Keratinocyte (primary cell): ENCODE measurements at regions not wholly inside any gene's neighbourhood (a gene's known extent, or its start where the extent isn't known, plus 50 kb on each side); places are given as distances from the start of the nearest gene placed in this dataset.

ENCODE experiments used
- DNase-seq: peaks from one replicate; pipeline ENCODE4 v3.0.0-alpha.2; 2011; ENCODE audit warnings: low read depth, missing footprints, low spot score
- FAIRE-seq: peaks from 2 replicates; lab custom pipeline; 2011; peaks lifted over from hg19 to GRCh38; lab: Jason Lieb, UNC
- H2AFZ ChIP-seq: 2 replicates; pipeline ENCODE4 v1.6.0; 2012; ENCODE audit warnings: low read length, control low read depth, inconsistent platforms; ENCODE audit not compliant: control insufficient read depth
- H3K27ac ChIP-seq: 2 replicates; pipeline ENCODE4 v1.5.1; 2011; ENCODE audit warnings: low read length; ENCODE audit not compliant: control insufficient read depth, insufficient read depth
- H3K27me3 ChIP-seq: 3 replicates; pipeline ENCODE4 v1.6.0; 2011; ENCODE audit warnings: low read length; ENCODE audit not compliant: control insufficient read depth, insufficient read depth; ENCODE audit errors: extremely low read depth
- H3K36me3 ChIP-seq, 2 experiments: 2 replicates in 1 of 2; 3 replicates in 1 of 2; pipeline ENCODE4 v1.5.1; 2011; ENCODE audit warnings: low read length in 2 of 2, mild to moderate bottlenecking in 1 of 2; ENCODE audit not compliant: control insufficient read depth in 2 of 2, insufficient read depth in 2 of 2; ENCODE audit errors: extremely low read depth in 1 of 2
- H3K4me1 ChIP-seq: 3 replicates; pipeline ENCODE4 v1.5.1; 2011; ENCODE audit warnings: low read length; ENCODE audit not compliant: control insufficient read depth, insufficient read depth; ENCODE audit errors: extremely low read depth
- H3K4me2 ChIP-seq: 3 replicates; pipeline ENCODE4 v1.6.0; 2011; ENCODE audit warnings: low read depth, low read length; ENCODE audit not compliant: control insufficient read depth, insufficient read depth; ENCODE audit errors: extremely low read depth
- H3K4me3 ChIP-seq, 3 experiments: fragments of 200-600 bp in 1 of 3; sonication (generic) in 1 of 3; 2 replicates in 2 of 3; 3 replicates in 1 of 3; pipeline ENCODE4 v1.5.1; 2011 to 2016; ENCODE audit warnings: low read length in 3 of 3, mild to moderate bottlenecking in 3 of 3, control low read depth in 2 of 3, inconsistent platforms in 1 of 3, low read depth in 1 of 3, mixed read lengths in 1 of 3, mixed run types in 1 of 3, moderate library complexity in 1 of 3; ENCODE audit not compliant: control insufficient read depth in 2 of 3, insufficient read depth in 2 of 3; ENCODE audit errors: extremely low read depth in 1 of 3
- H3K79me2 ChIP-seq: 2 replicates; pipeline ENCODE4 v1.6.0; 2012; ENCODE audit warnings: low read length; ENCODE audit not compliant: control insufficient read depth, insufficient read depth
- H3K9ac ChIP-seq: 3 replicates; pipeline ENCODE4 v1.6.0; 2011; ENCODE audit warnings: low read length; ENCODE audit not compliant: control insufficient read depth, insufficient read depth; ENCODE audit errors: extremely low read depth
- H3K9me1 ChIP-seq: 3 replicates; pipeline ENCODE4 v1.6.0; 2011; ENCODE audit warnings: low read length; ENCODE audit not compliant: control insufficient read depth, insufficient read depth; ENCODE audit errors: extremely low read depth
- H3K9me3 ChIP-seq: 2 replicates; pipeline ENCODE4 v1.5.1; 2012; ENCODE audit warnings: low read depth, low read length; ENCODE audit not compliant: control insufficient read depth
- H4K20me1 ChIP-seq: 3 replicates; pipeline ENCODE4 v1.6.0; 2011; ENCODE audit warnings: low read length; ENCODE audit not compliant: control insufficient read depth, insufficient read depth; ENCODE audit errors: extremely low read depth
- EZH2 ChIP-seq: IDR thresholded peaks from one replicate; pipeline ENCODE4 v1.6.1; 2012; ENCODE audit warnings: inconsistent platforms, mild to moderate bottlenecking, low read length, moderate library complexity
- dilution Hi-C: fragments of 300-500 bp; cut with MboI; formaldehyde crosslinking; loops from one replicate; pipeline ENCODE4 v1.7.0; 2020; ENCODE audit warnings: low sequenced_read_pairs; ENCODE audit not compliant: extremely low pct_ligation_motif_present
- TF ChIP-seq, protein P1 (sequence below), 3 experiments: IDR thresholded peaks in 1 of 3; conservative IDR thresholded peaks in 1 of 3; optimal IDR thresholded peaks in 1 of 3; 2 replicates in 2 of 3; 3 replicates in 1 of 3; pipeline versions ENCODE3 to v1.5.1; 2011; ENCODE audit warnings: low read length in 3 of 3, mild to moderate bottlenecking in 3 of 3, moderate library complexity in 2 of 3, control low read depth in 1 of 3, inconsistent platforms in 1 of 3; ENCODE audit not compliant: insufficient read depth in 2 of 3; ENCODE audit errors: extremely low read depth in 1 of 3

GRCh38 chr12:63018273-63018672, 83.3 kb upstream of the PPM1H start:
- H3K9me3 ChIP-seq = no peaks in the 10 kb centered on the region
- no peaks in the 10 kb centered on the region for H3K4me1 ChIP-seq
- DNase-seq (no peak), FAIRE-seq (no peak)
- no peaks in the 10 kb centered on the region for H3K36me3 ChIP-seq
- H4K20me1 ChIP-seq = no peaks in the 10 kb centered on the region
- dilution Hi-C loops = no loop called here
- no peaks in the 10 kb centered on the region for H3K79me2 ChIP-seq
- H3K4me3 ChIP-seq = no peak overlapping the region
- no peak overlapping the region for H3K27ac ChIP-seq
- H2AFZ ChIP-seq = no peak overlapping the region
- H3K4me2 ChIP-seq = no peak overlapping the region
- no peaks in the 10 kb centered on the region for H3K9me1 ChIP-seq
- H3K27me3 ChIP-seq = no peaks in the 10 kb centered on the region
- no peak for TF ChIP-seq EZH2
- TF ChIP-seq, protein P1, sequence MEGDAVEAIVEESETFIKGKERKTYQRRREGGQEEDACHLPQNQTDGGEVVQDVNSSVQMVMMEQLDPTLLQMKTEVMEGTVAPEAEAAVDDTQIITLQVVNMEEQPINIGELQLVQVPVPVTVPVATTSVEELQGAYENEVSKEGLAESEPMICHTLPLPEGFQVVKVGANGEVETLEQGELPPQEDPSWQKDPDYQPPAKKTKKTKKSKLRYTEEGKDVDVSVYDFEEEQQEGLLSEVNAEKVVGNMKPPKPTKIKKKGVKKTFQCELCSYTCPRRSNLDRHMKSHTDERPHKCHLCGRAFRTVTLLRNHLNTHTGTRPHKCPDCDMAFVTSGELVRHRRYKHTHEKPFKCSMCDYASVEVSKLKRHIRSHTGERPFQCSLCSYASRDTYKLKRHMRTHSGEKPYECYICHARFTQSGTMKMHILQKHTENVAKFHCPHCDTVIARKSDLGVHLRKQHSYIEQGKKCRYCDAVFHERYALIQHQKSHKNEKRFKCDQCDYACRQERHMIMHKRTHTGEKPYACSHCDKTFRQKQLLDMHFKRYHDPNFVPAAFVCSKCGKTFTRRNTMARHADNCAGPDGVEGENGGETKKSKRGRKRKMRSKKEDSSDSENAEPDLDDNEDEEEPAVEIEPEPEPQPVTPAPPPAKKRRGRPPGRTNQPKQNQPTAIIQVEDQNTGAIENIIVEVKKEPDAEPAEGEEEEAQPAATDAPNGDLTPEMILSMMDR (optimal IDR thresholded peaks at IDR 0.05 in 1 of 3, IDR thresholded peaks at IDR 0.05 in 1 of 3, conservative IDR thresholded peaks at IDR 0.05 in 1 of 3; ENCODE audit: extremely low read depth in 1 of 3, insufficient read depth in 2 of 3, low read length in 3 of 3) = no peak
- H3K9ac ChIP-seq = no peak overlapping the region

DNA sequence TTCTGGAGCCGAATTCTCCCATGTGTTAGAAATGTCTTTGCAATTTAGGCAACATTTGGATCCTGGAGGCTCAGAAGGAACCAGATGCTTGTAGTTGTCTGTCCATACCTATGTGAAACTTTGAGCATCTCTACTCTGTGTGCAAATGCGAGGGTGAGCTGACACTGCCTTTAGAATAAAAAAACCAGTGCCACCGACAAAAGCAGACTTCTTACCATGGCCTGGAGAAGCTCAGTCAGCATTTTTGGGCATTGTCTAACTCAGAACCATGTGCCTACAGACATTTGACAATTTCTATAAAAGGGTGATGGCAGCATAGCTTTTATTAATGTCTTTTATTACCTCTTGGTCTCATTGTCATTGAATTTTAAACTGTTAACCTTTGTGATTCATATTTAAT, 78.4 kb upstream of the PPM1H start:
- DNase-seq (no peak), FAIRE-seq (no peak)
- no peaks in the 10 kb centered on the region for H3K36me3 ChIP-seq
- H4K20me1 ChIP-seq = no peaks in the 10 kb centered on the region
- H3K9me3 ChIP-seq = no peaks in the 10 kb centered on the region
- no peak overlapping the region for H3K4me3 ChIP-seq
- no peaks in the 10 kb centered on the region for H3K27me3 ChIP-seq
- no peaks in the 10 kb centered on the region for H3K9me1 ChIP-seq
- H2AFZ ChIP-seq = no peak overlapping the region
- TF ChIP-seq, protein P1 (optimal IDR thresholded peaks at IDR 0.05 in 1 of 3, IDR thresholded peaks at IDR 0.05 in 1 of 3, conservative IDR thresholded peaks at IDR 0.05 in 1 of 3; ENCODE audit: extremely low read depth in 1 of 3, insufficient read depth in 2 of 3, low read length in 3 of 3) = no peak
- no peak for TF ChIP-seq EZH2
- H3K27ac ChIP-seq = no peak overlapping the region
- H3K79me2 ChIP-seq = no peaks in the 10 kb centered on the region
- no peak overlapping the region for H3K9ac ChIP-seq
- no peaks in the 10 kb centered on the region for H3K4me1 ChIP-seq
- no peak overlapping the region for H3K4me2 ChIP-seq
- dilution Hi-C loops = no loop called here
